ENCODE measurements at regions not wholly inside any gene's neighbourhood (a gene's known extent, or its start where the extent isn't known, plus 50 kb on each side); places are given as distances from the start of the nearest gene placed in this dataset.

DNA sequence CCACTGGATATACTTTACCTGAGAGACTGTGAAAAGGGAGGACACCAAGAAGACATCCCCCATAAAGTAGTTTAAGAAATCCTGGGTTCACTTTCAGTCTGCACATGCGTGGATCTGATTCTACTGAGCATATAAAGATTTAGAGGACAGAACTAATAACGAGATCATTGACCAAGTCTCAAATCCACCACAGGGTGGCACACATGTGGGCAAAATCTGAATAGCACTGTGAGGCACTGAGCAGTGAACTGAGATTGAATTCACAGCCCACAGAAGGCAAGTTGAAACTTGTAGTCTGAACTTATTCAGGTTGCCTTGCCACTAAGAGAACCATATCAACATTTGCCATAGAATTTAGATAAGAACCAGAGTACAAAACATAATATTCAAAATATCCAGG lies 818.6 kb downstream of the GRID1 start:
- Histone ChIP-seq H3K36me3 (ENCODE audit: insufficient read depth, low read length) (no peaks in the 10 kb centered on the region), H3K9ac (ENCODE audit: low read depth, low read length) (no peak overlapping the region), H3K4me1 (ENCODE audit: insufficient read depth, low read length) (peaks cover 26% of the 10 kb centered on the region), H3K9me3 (ENCODE audit: control insufficient read depth, insufficient read depth, low read length) (no peaks in the 10 kb centered on the region)

All from ES-I3 (cell line).